B cell (primary cell): ENCODE measurements at regions not wholly inside any gene's neighbourhood (a gene's known extent, or its start where the extent isn't known, plus 50 kb on each side); places are given as distances from the start of the nearest gene placed in this dataset.

ENCODE experiments used
- CTCF ChIP-seq: fragments of 200-600 bp; IDR thresholded peaks from one replicate; pipeline ENCODE4 v1.8.0; 2022; ENCODE audit warnings: antibody characterized with exemption, mild to moderate bottlenecking
- EZH2 ChIP-seq: IDR thresholded peaks from 2 replicates; pipeline ENCODE4 v1.6.1; 2012; ENCODE audit warnings: borderline replicate concordance, low read depth, mild to moderate bottlenecking, moderate library complexity, low read length; ENCODE audit not compliant: insufficient read depth, poor library complexity, severe bottlenecking

- no peak for TF ChIP-seq CTCF
- TF ChIP-seq EZH2: no peak
Measured at GRCh38 chr5:155091063-155091648, 77.6 kb downstream of the KIF4B start.
